ENCODE measurements at regions not wholly inside any gene's neighbourhood (a gene's known extent, or its start where the extent isn't known, plus 50 kb on each side); places are given as distances from the start of the nearest gene placed in this dataset.
"Not testable (repeated sequence)": the region's sequence is repeated elsewhere in the genome, so short reads cannot be mapped to it uniquely, and the experiment has no call there.

DNA sequence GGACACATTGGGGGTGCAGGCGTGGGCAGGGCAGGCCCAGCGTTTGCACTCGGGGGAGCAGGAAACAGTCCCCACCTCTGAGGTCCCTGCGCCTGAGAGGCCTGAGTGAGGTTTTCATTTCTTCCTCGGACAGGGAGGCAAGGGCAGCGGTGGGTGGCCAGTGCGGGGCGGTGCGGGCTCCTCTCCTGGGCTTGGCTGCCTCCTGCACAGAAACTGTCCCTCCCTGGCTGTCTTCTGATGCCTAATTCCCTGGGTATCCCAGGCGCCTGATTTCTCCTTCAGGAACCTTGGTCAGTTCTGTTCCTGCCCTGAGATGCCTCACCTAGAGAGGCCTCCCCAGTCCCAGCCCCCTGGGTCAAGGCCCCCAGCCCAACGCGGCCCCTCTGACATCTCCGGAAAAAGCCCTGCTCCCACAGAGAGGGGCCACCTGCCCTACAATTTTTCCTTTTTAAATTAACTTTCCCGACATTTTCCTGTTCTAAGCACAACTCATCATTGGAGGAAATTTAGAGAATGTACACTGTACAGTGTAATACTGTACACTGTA is 260.3 kb downstream of the ADGRD1 start:
- DNase-seq (ENCODE audit: low read depth in 2 of 3, low spot score in 2 of 3), result no peak

- DNase-seq (ENCODE audit: low read depth in 2 of 3, low spot score in 2 of 3), result not testable (repeated sequence)
These were observed 261.2 kb downstream of the ADGRD1 start for GRCh38 chr12:131214936-131215335.

- DNase-seq (ENCODE audit: low read depth in 2 of 3, low spot score in 2 of 3), result not testable (repeated sequence)
These were observed 262.9 kb downstream of the ADGRD1 start for GRCh38 chr12:131216587-131216986.

DNA sequence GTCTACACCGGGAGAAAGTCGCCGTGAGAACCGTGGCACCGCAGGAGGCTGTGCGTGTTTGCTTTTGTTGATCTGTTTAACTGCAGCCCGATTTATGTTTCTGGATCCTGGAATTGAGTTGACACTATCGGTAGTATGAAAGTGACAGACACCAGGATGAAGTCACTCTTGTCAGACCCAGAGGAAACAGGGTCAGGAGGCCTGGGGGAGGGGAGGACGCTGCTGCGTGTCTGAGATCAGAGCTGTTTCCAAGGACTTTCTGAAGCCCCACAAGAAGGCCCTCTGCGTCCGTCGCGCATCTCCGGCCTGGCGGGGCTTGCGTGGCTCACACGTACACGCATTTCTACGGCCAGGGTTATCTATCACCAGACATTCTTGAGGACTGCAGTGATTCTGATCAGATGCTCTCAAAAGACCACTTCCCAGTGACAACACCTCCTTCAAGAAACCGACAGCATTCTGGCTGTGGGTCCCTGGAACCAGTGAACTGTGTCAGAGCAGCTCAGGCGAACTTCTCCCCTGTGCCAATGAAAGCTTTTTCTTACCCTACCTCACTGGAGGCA is 263.4 kb downstream of the ADGRD1 start:
- DNase-seq (ENCODE audit: low read depth in 2 of 3, low spot score in 2 of 3), result no peak

GRCh38 chr12:131218026-131218922 is 264.6 kb downstream of the ADGRD1 start:
- no peak for DNase-seq (ENCODE audit: low read depth in 2 of 3, low spot score in 2 of 3)

DNA sequence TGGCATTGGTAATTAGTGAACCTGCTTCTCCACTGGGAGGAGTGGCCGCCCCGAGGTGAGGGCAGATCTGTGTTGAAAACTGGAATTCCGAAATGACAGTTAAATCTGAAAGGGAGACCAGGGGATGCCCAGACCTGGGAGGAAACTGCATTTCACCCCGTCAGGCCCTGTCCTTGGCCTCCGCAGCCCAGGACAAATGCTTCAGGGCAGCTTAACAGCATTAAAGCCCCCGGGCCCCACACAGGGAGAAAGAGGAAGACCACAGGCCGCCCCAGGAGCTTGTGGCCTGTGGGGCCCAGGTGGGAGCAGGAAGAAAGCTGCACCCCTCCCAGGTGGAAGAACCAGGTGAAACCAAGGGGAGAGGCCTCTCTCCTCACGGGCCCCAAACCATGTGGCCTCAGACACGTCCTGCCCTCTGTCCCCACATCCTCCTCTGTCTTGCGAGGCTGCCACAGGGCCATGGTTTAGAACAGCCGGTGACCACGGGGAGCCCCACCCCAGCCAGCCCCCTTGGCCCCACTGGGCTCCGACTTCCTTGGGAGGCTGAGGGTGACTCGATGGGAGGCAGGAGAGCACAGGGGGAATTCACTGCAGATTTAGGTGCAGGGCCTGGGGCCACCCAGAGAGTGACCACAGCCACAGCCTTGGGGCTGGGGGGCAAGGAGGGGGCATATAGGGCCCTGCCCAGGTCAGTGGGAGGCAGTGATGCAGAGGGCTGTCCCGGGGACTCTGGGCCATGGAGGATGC is 265.4 kb downstream of the ADGRD1 start:
- no peak for DNase-seq (ENCODE audit: low read depth in 2 of 3, low spot score in 2 of 3)

- no peak for DNase-seq (ENCODE audit: low read depth in 2 of 3, low spot score in 2 of 3)
These were observed 266.1 kb downstream of the ADGRD1 start for GRCh38 chr12:131219670-131220330.

DNA sequence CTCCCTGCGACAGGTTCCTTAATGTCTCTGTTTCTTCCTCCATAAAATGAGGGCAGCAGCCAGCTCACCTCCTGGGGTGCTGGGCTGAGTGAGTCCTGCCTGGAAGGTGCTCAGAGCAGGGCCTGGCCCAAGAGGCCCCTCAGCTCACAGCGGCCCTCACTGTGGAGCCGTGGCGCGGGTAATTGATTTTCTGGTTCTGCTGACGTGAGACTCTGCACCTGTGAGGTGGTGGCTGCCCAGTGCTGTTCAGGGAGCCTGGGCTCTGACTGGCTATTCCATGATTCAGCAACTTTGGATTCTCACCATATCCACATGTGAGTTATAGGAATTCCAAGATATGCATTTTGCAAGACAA is 266.6 kb downstream of the ADGRD1 start:
- DNase-seq (ENCODE audit: low read depth in 2 of 3, low spot score in 2 of 3), result no peak

GRCh38 chr12:131221061-131221956 is 267.6 kb downstream of the ADGRD1 start:
- no peak for DNase-seq (ENCODE audit: low read depth in 2 of 3, low spot score in 2 of 3)

GRCh38 chr12:131221957-131222328 is 268.2 kb downstream of the ADGRD1 start:
- DNase-seq (ENCODE audit: low read depth in 2 of 3, low spot score in 2 of 3), result no peak

DNA sequence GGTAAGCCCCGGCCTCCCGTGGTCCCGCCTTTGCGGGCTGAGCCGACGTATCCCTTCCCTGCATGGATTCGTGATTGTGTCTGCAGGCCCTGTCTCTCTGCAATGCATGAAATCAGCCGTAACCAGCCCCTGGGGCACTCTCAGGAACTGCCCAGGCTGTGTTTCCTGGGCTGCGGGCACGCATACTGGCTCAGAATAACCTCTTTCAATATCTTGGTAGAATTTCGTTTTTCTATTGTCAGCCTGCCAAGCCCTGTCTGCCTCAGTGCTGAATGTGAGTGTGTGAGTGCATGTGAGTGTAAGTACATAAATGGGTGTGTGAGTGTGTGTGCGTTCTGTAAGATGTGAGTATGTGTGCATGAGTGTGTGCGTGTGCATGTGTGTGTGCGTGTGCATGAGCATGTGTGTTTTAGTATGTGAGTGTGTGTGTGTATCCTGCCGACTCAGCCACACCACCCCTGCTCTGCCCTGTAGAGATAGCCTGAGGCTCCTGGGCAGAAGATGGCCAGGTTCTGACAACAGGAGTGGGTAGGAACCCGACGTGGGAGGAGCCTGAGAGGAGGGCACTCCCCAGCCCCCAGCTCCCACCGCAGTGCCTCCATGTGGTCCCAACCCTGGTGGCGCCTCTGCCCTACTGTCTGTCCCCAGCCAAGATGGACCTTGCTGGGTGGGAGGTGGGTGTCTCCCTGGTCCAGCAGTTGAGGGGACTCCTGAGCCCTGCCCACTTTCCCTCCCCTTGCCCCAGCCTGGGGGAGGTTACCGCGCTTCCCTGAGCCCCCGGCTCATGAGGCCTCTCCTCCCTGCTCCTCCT is 268.8 kb downstream of the ADGRD1 start:
- DNase-seq (ENCODE audit: low read depth in 2 of 3, low spot score in 2 of 3), result no peak

GRCh38 chr12:131223171-131223761 is 269.6 kb downstream of the ADGRD1 start:
- no peak for DNase-seq (ENCODE audit: low read depth in 2 of 3, low spot score in 2 of 3)

DNA sequence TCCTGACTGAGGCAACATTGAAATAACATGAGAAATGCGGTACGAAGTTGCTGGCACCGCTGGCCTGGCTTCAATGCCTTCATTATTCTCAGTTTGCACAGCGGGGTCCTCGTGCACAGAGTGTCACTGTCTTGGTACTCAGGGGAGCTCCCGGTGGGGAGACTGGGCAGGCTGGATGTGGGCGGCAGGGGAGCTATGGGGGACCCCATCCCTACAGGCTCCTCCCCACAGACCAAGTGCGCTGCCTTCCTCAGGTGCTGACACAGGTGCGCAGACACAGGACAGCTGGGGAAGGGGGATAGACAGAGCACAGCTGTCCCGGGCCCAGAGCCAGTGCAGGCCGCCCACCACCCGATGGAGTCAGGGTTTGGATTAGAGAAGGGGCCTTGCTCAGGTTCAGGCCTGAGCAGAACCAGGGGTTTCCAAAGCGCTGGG is 270.1 kb downstream of the ADGRD1 start:
- no peak for DNase-seq (ENCODE audit: low read depth in 2 of 3, low spot score in 2 of 3)

DNA sequence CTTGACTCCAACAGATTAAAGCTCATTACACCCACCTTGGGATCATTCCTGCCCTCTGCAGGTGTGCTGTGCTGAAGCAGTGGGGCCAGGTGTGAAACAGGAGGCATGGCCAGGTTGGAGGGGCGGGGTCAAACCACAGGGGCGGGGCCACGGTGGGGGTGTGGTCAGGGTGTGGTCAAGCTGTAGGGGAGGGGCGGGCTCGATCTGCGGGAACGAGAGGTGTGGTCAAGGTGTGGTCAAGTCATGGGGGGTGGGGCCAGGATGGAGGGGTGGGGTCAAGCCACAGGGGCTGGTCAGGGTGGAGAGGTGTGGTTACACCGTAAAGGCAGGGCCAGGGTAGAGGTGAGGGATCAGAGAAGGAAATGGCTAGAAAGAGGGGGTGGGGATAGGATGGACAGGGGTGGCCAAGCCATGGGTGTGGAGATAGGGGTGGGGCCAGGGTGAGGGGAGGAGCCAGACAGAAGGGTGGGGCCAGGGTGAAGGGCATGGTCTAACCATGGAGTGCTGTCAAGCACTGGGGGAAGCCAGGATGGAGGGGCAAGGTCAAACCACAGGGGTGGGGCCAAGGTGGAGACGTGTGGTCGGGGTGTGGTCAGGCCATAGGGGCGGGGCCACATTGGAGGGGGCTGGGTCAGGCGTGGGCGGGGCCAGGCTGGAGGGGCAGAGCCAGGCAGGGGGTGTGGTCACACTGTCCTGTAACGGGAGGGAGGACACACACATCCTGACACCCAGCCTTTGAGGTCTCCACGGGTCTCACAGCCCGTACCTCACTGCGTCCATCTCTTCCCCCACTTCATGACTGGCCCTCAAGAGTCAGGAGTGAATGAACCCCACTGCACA is 270.7 kb downstream of the ADGRD1 start:
- not testable (repeated sequence) for DNase-seq (ENCODE audit: low read depth in 2 of 3, low spot score in 2 of 3)

DNA sequence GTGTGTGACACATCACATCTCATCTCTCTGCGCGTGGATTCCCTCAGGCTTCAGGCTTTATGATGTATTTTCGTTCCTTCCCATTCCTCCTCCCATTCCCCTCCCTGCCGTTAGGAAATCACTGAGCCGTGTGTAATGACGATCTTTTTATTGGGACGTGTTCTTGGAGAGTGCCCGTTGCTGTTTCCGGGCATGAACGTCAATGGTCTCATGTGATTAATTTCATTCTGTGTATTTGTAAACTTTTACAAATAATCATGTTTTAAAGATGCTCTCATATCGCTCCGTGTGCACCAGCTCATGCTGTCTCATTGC is 271.3 kb downstream of the ADGRD1 start:
- DNase-seq (ENCODE audit: low read depth in 2 of 3, low spot score in 2 of 3), result not testable (repeated sequence)

DNA sequence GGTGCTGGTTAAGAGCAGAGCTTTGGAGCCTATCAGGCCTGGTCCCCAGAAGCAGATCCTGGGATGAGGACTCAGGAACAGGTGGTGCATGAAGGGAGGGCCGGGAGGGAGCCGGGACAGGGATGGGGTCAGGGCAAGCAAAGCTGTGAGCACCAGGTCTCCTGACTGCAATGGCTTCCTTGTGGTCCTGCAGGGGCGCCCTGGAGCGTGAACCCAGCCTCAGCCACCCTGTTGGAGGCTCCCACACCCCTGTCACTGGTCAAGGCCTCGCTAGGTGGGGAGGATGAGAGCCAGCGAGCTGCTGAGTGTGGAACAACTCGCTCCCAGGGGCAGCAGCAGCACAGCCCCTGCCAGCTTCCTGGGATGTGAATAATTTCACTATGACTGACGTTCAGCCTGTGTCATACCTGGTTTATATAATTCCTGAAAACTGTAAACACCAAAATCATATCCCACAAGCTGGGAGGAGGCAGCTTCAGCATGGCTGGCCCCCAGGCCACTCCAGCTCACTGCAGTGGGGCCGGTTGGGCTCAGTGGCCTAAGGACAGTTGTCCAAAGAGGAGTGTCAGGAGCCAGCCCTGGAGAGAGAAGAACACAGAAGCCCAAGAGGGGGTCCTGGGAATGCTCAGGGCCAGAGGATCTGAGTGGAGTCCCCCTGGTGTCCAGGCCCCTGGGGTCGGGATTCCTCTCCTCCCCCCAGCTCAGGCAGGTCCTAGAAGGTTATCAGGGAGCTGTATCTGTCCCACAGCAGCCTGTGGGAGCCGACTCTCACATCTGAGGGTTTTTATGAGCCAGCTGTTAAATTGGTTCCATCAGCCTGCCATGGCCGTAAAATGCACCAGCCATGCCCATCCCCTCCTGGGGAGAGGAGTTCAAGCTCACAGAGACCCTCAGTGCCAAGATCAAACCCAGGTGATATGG is 272.9 kb downstream of the ADGRD1 start:
- DNase-seq (ENCODE audit: low read depth in 2 of 3, low spot score in 2 of 3), result no peak

DNA sequence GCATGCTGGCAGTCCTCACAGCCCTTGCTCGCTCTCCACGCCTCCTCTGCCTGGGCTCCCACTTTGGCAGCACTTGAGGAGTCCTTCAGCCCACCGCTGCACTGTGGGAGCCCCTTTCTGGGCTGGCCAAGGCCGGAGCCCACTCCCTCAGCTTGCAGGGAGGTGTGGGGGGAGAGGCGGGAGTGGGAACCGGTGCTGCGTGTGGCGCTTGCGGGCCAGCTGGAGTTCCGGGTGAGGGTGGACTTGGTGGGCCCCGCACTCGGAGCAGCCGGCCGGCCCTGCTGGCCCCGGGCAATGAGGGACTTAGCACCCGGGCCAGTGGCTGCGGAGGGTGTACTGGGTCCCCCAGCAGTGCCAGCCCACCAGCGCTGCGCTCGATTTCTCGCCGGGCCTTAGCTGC is 273.9 kb downstream of the ADGRD1 start:
- not testable (repeated sequence) for DNase-seq (ENCODE audit: low read depth in 2 of 3, low spot score in 2 of 3)

Measured in activated CD8-positive, alpha-beta memory T cell treated with anti-CD3 and anti-CD28 coated beads for 48 hours (primary cell).